Activated T-cell treated with anti-CD3 and anti-CD28 coated beads, Interleukin-2, amount 50 U/mL, for 24 hours (primary cell): ENCODE measurements at regions not wholly inside any gene's neighbourhood (a gene's known extent, or its start where the extent isn't known, plus 50 kb on each side); places are given as distances from the start of the nearest gene placed in this dataset.
"Not testable (repeated sequence)": the region's sequence is repeated elsewhere in the genome, so short reads cannot be mapped to it uniquely, and the experiment has no call there.

ENCODE experiments used
- DNase-seq: peaks from one replicate; pipeline ENCODE4 v3.0.0-alpha.2; 2020
- H3K27ac Mint-ChIP-seq: 2 replicates; pipeline ENCODE4 v1.8.0; 2020; ENCODE audit warnings: mild to moderate bottlenecking, mixed read lengths
- H3K27me3 Mint-ChIP-seq: 2 replicates; pipeline ENCODE4 v1.8.0; 2020; ENCODE audit warnings: mixed read lengths
- H3K36me3 Mint-ChIP-seq: 2 replicates; pipeline ENCODE4 v1.8.0; 2020; ENCODE audit warnings: low read depth, mixed read lengths
- H3K4me1 Mint-ChIP-seq: 2 replicates; pipeline ENCODE4 v1.8.0; 2020; ENCODE audit warnings: low read depth, mixed read lengths
- H3K4me3 Mint-ChIP-seq: 2 replicates; pipeline ENCODE4 v1.8.0; 2020; ENCODE audit warnings: mild to moderate bottlenecking, moderate library complexity, mixed read lengths
- H3K9me3 Mint-ChIP-seq: 2 replicates; pipeline ENCODE4 v1.8.0; 2020; ENCODE audit warnings: mixed read lengths

GRCh38 chr22:10755350-10755749 lies 4772.6 kb upstream of the OR11H1 start:
- not testable (repeated sequence) for H3K27ac Mint-ChIP-seq, H3K4me3 Mint-ChIP-seq, H3K27me3 Mint-ChIP-seq, DNase-seq, H3K36me3 Mint-ChIP-seq, H3K4me1 Mint-ChIP-seq
- H3K9me3 Mint-ChIP-seq, result peaks cover 42% of the 10 kb centered on the region

- not testable (repeated sequence) for H3K4me3 Mint-ChIP-seq, H3K36me3 Mint-ChIP-seq, H3K27me3 Mint-ChIP-seq, H3K4me1 Mint-ChIP-seq, H3K27ac Mint-ChIP-seq, DNase-seq
- peaks cover 43% of the 10 kb centered on the region for H3K9me3 Mint-ChIP-seq
Observed at GRCh38 chr22:10760418-10760817, 4767.6 kb upstream of the OR11H1 start.

GRCh38 chr22:10766320-10766719 lies 4761.7 kb upstream of the OR11H1 start:
- not testable (repeated sequence) for H3K36me3 Mint-ChIP-seq, H3K27ac Mint-ChIP-seq, H3K27me3 Mint-ChIP-seq, H3K4me3 Mint-ChIP-seq, H3K4me1 Mint-ChIP-seq, DNase-seq
- peaks cover 44% of the 10 kb centered on the region for H3K9me3 Mint-ChIP-seq

- H3K9me3 Mint-ChIP-seq, result peaks cover 45% of the 10 kb centered on the region
- not testable (repeated sequence) for H3K27ac Mint-ChIP-seq, DNase-seq, H3K4me3 Mint-ChIP-seq, H3K4me1 Mint-ChIP-seq, H3K36me3 Mint-ChIP-seq, H3K27me3 Mint-ChIP-seq
Observed at GRCh38 chr22:10768875-10769274, 4759.1 kb upstream of the OR11H1 start.

GRCh38 chr22:10771744-10772143 lies 4756.2 kb upstream of the OR11H1 start:
- peaks cover 44% of the 10 kb centered on the region for H3K9me3 Mint-ChIP-seq
- not testable (repeated sequence) for H3K36me3 Mint-ChIP-seq

GRCh38 chr22:10773341-10773740 lies 4754.7 kb upstream of the OR11H1 start:
- H3K27ac Mint-ChIP-seq, H3K36me3 Mint-ChIP-seq, H3K27me3 Mint-ChIP-seq, DNase-seq, H3K4me1 Mint-ChIP-seq, H3K4me3 Mint-ChIP-seq: not testable (repeated sequence)
- peaks cover 45% of the 10 kb centered on the region for H3K9me3 Mint-ChIP-seq

More at GRCh38 chr22:10771744-10772143, 4756.2 kb upstream of the OR11H1 start:
- H3K4me3 Mint-ChIP-seq, H3K4me1 Mint-ChIP-seq, H3K27ac Mint-ChIP-seq, H3K27me3 Mint-ChIP-seq, DNase-seq: not testable (repeated sequence)

- not testable (repeated sequence) for DNase-seq, H3K4me3 Mint-ChIP-seq, H3K36me3 Mint-ChIP-seq, H3K27me3 Mint-ChIP-seq, H3K4me1 Mint-ChIP-seq, H3K27ac Mint-ChIP-seq
- peaks cover 62% of the 10 kb centered on the region for H3K9me3 Mint-ChIP-seq
Observed at GRCh38 chr22:10775601-10776357, 4752.2 kb upstream of the OR11H1 start.

- not testable (repeated sequence) for H3K4me3 Mint-ChIP-seq
Observed at GRCh38 chr22:10776358-10776729, 4751.6 kb upstream of the OR11H1 start.

GRCh38 chr22:10777733-10778132 lies 4750.3 kb upstream of the OR11H1 start:
- not testable (repeated sequence) for H3K27ac Mint-ChIP-seq, H3K36me3 Mint-ChIP-seq, DNase-seq, H3K4me3 Mint-ChIP-seq, H3K27me3 Mint-ChIP-seq, H3K4me1 Mint-ChIP-seq
- peaks cover 66% of the 10 kb centered on the region for H3K9me3 Mint-ChIP-seq

More at GRCh38 chr22:10776358-10776729, 4751.6 kb upstream of the OR11H1 start:
- DNase-seq, H3K27me3 Mint-ChIP-seq, H3K4me1 Mint-ChIP-seq, H3K36me3 Mint-ChIP-seq, H3K27ac Mint-ChIP-seq: not testable (repeated sequence)
- peaks cover 60% of the 10 kb centered on the region for H3K9me3 Mint-ChIP-seq

- Mint-ChIP-seq H3K27me3 (no peaks in the 10 kb centered on the region), H3K4me1 (no peaks in the 10 kb centered on the region), H3K4me3 (no peak overlapping the region), H3K9me3 (peaks cover 63% of the 10 kb centered on the region), H3K27ac (no peak overlapping the region), H3K36me3 (peaks cover 5% of the 10 kb centered on the region)
- DNase-seq, result no peak
Observed at GRCh38 chr22:10778296-10778814, 4749.6 kb upstream of the OR11H1 start.

- not testable (repeated sequence) for H3K27ac Mint-ChIP-seq, H3K27me3 Mint-ChIP-seq, DNase-seq, H3K4me1 Mint-ChIP-seq, H3K36me3 Mint-ChIP-seq, H3K4me3 Mint-ChIP-seq
- H3K9me3 Mint-ChIP-seq, result peaks cover 62% of the 10 kb centered on the region
Observed at GRCh38 chr22:10779200-10779599, 4748.8 kb upstream of the OR11H1 start.

- Mint-ChIP-seq H3K4me3 (no peak overlapping the region), H3K4me1 (no peaks in the 10 kb centered on the region), H3K27ac (no peak overlapping the region), H3K27me3 (no peaks in the 10 kb centered on the region), H3K36me3 (peaks cover 5% of the 10 kb centered on the region), H3K9me3 (peaks cover 60% of the 10 kb centered on the region)
- DNase-seq, result no peak
Observed at GRCh38 chr22:10780281-10780680, 4747.7 kb upstream of the OR11H1 start.

GRCh38 chr22:10781571-10782403 lies 4746.2 kb upstream of the OR11H1 start:
- peaks cover 2% of the 10 kb centered on the region for H3K36me3 Mint-ChIP-seq
- peaks cover 51% of the 10 kb centered on the region for H3K9me3 Mint-ChIP-seq
- no peak overlapping the region for H3K27ac Mint-ChIP-seq
- no peaks in the 10 kb centered on the region for H3K4me1 Mint-ChIP-seq
- no peak overlapping the region for H3K4me3 Mint-ChIP-seq
- no peak for DNase-seq
- no peaks in the 10 kb centered on the region for H3K27me3 Mint-ChIP-seq
